WTC11 (cell line): ENCODE measurements at regions not wholly inside any gene's neighbourhood (a gene's known extent, or its start where the extent isn't known, plus 50 kb on each side); places are given as distances from the start of the nearest gene placed in this dataset.

ENCODE experiments used
- ATF1 ChIP-seq: sonication (generic); formaldehyde crosslinking; IDR thresholded peaks from 2 replicates; pipeline ENCODE4 v1.8.1; 2023; ENCODE audit warnings: mild to moderate bottlenecking, moderate library complexity, missing genetic modification reagents
- CREM ChIP-seq: sonication (generic); formaldehyde crosslinking; IDR thresholded peaks from 2 replicates; pipeline ENCODE4 v1.8.1; 2022; ENCODE audit warnings: mild to moderate bottlenecking, missing genetic modification reagents, moderate library complexity
- HMGA2 ChIP-seq: fragments of 250-450 bp; sonication (Bioruptor Pico); IDR thresholded peaks from 2 replicates; pipeline ENCODE4 v1.4.0; 2021; ENCODE audit warnings: mild to moderate bottlenecking, moderate library complexity
- MYBL2 ChIP-seq: sonication (generic); formaldehyde crosslinking; IDR thresholded peaks from 2 replicates; pipeline ENCODE4 v1.8.1; 2023; ENCODE audit warnings: mild to moderate bottlenecking, moderate library complexity, missing genetic modification reagents
- RELA ChIP-seq: sonication (generic); formaldehyde crosslinking; IDR thresholded peaks from 2 replicates; pipeline ENCODE4 v1.8.1; 2022; ENCODE audit warnings: missing genetic modification reagents, mild to moderate bottlenecking, borderline replicate concordance
- SMAD4 ChIP-seq: sonication (generic); formaldehyde crosslinking; IDR thresholded peaks from 2 replicates; pipeline ENCODE4 v1.8.0; 2022; ENCODE audit warnings: mild to moderate bottlenecking, missing genetic modification reagents
- TCF7 ChIP-seq: sonication (generic); formaldehyde crosslinking; IDR thresholded peaks from 2 replicates; pipeline ENCODE4 v1.8.0; 2022; ENCODE audit warnings: mild to moderate bottlenecking, low read depth, missing genetic modification reagents, moderate library complexity
- ZNF232 ChIP-seq: sonication (generic); formaldehyde crosslinking; IDR thresholded peaks from 2 replicates; pipeline ENCODE4 v1.8.0; 2022; ENCODE audit warnings: mild to moderate bottlenecking, missing genetic modification reagents
- TF ChIP-seq, protein P1 (sequence below): fragments of 200-600 bp; IDR thresholded peaks from 2 replicates; pipeline ENCODE4 v1.8.0; 2022; ENCODE audit warnings: antibody characterized with exemption
- TF ChIP-seq, protein P2 (sequence below): fragments of 250-450 bp; sonication (Bioruptor Pico); IDR thresholded peaks from 2 replicates; pipeline ENCODE4 v1.9.0; 2021; ENCODE audit warnings: mild to moderate bottlenecking
- TF ChIP-seq, protein P3 (sequence below): sonication (generic); formaldehyde crosslinking; IDR thresholded peaks from 2 replicates; pipeline ENCODE4 v1.8.1; 2022; ENCODE audit warnings: missing genetic modification reagents, borderline replicate concordance

DNA sequence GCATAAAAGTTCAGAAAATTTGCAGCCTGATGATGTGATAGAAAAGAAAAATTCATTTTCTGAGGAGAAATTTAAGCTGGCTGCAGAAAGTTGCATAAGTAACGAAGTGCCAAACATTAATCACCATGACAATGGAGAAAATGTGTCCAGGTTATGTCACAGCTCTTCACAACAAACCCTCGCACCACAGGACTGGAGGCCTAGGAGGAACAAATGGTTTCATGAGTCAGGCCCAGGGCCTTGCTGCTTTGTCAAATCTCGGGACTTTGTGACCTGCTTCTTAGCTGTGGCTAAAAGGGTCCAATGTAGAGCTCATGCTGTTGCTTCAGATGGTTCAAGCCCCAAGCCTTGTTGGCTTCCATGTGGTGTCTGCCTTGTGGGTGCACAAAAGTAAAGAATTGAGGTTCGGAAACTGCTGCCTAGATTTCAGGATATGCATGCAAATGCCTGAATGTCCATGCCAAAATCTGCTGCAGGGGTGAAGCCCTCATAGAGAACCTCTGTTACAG, 527.4 kb downstream of the SH3BGRL start:
- TF ChIP-seq, protein P1, sequence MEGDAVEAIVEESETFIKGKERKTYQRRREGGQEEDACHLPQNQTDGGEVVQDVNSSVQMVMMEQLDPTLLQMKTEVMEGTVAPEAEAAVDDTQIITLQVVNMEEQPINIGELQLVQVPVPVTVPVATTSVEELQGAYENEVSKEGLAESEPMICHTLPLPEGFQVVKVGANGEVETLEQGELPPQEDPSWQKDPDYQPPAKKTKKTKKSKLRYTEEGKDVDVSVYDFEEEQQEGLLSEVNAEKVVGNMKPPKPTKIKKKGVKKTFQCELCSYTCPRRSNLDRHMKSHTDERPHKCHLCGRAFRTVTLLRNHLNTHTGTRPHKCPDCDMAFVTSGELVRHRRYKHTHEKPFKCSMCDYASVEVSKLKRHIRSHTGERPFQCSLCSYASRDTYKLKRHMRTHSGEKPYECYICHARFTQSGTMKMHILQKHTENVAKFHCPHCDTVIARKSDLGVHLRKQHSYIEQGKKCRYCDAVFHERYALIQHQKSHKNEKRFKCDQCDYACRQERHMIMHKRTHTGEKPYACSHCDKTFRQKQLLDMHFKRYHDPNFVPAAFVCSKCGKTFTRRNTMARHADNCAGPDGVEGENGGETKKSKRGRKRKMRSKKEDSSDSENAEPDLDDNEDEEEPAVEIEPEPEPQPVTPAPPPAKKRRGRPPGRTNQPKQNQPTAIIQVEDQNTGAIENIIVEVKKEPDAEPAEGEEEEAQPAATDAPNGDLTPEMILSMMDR: no peak
- TF ChIP-seq ZNF232 (CRISPR knock-in tag): no peak
- TF ChIP-seq TCF7 (CRISPR knock-in tag): no peak
- no peak for TF ChIP-seq SMAD4 (CRISPR knock-in tag)
- TF ChIP-seq RELA (CRISPR knock-in tag): no peak
- TF ChIP-seq, protein P2, sequence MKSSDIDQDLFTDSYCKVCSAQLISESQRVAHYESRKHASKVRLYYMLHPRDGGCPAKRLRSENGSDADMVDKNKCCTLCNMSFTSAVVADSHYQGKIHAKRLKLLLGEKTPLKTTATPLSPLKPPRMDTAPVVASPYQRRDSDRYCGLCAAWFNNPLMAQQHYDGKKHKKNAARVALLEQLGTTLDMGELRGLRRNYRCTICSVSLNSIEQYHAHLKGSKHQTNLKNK: no peak
- TF ChIP-seq ATF1 (CRISPR knock-in tag): no peak
- no peak for TF ChIP-seq HMGA2 (CRISPR knock-in tag)
- TF ChIP-seq MYBL2 (CRISPR knock-in tag): no peak
- TF ChIP-seq, protein P3, sequence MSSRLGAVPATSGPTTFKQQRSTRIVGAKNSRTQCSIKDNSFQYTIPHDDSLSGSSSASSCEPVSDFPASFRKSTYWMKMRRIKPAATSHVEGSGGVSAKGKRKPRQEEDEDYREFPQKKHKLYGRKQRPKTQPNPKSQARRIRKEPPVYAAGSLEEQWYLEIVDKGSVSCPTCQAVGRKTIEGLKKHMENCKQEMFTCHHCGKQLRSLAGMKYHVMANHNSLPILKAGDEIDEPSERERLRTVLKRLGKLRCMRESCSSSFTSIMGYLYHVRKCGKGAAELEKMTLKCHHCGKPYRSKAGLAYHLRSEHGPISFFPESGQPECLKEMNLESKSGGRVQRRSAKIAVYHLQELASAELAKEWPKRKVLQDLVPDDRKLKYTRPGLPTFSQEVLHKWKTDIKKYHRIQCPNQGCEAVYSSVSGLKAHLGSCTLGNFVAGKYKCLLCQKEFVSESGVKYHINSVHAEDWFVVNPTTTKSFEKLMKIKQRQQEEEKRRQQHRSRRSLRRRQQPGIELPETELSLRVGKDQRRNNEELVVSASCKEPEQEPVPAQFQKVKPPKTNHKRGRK: no peak
- TF ChIP-seq CREM (CRISPR knock-in tag): no peak
